Amygdala (tissue), 56 donors: ENCODE measurements at regions not wholly inside any gene's neighbourhood (a gene's known extent, or its start where the extent isn't known, plus 50 kb on each side); places are given as distances from the start of the nearest gene placed in this dataset.

Experiments used
- DNase-seq, 56 donors: peaks; one replicate each; lab custom pipeline; 2025; lab: John Stamatoyannopoulos, UW

GRCh38 chr12:115521771-115522409 lies 755.6 kb downstream of the MED13L start:
- no peak for DNase-seq

- no peak for DNase-seq
Observed at GRCh38 chr12:115519887-115520286, 757.6 kb downstream of the MED13L start.

- DNase-seq, result no peak
Observed at GRCh38 chr12:115519359-115519758, 758.1 kb downstream of the MED13L start.

- DNase-seq, result no peak
Observed at GRCh38 chr12:115517913-115518312, 759.6 kb downstream of the MED13L start.

GRCh38 chr12:115511986-115512711 lies 765.3 kb downstream of the MED13L start:
- DNase-seq, result no peak

- DNase-seq, result no peak
Observed at GRCh38 chr12:115511305-115511704, 766.2 kb downstream of the MED13L start.

GRCh38 chr12:115508990-115509389 lies 768.5 kb downstream of the MED13L start:
- DNase-seq, result no peak

GRCh38 chr12:115507951-115508722 lies 769.4 kb downstream of the MED13L start:
- DNase-seq, result peak in 50 of 56 donors; percentile 2 to 80 (median 47)

- no peak for DNase-seq
Observed at GRCh38 chr12:115507560-115507889, 770.0 kb downstream of the MED13L start.

- DNase-seq, result peak in 1 of 56 donors; percentile 10
Observed at GRCh38 chr12:115506822-115507559, 770.5 kb downstream of the MED13L start.

GRCh38 chr12:115504306-115505290 lies 772.9 kb downstream of the MED13L start:
- no peak for DNase-seq

GRCh38 chr12:115500872-115501271 lies 776.6 kb downstream of the MED13L start:
- peak in 2 of 56 donors; percentile 8 to 26 for DNase-seq

- no peak for DNase-seq
Observed at GRCh38 chr12:115495300-115495699, 782.2 kb downstream of the MED13L start.

GRCh38 chr12:115492553-115492952 lies 784.9 kb downstream of the MED13L start:
- no peak for DNase-seq

GRCh38 chr12:115491511-115492250 lies 785.8 kb downstream of the MED13L start:
- no peak for DNase-seq

- DNase-seq, result no peak
Observed at GRCh38 chr12:115489253-115489652, 788.2 kb downstream of the MED13L start.

- no peak for DNase-seq
Observed at GRCh38 chr12:115485967-115486366, 791.5 kb downstream of the MED13L start.

- DNase-seq, result no peak
Observed at GRCh38 chr12:115485503-115485902, 792.0 kb downstream of the MED13L start.

- no peak for DNase-seq
Observed at GRCh38 chr12:115482943-115483342, 794.5 kb downstream of the MED13L start.
